ENCODE measurements at regions not wholly inside any gene's neighbourhood (a gene's known extent, or its start where the extent isn't known, plus 50 kb on each side); places are given as distances from the start of the nearest gene placed in this dataset.

GRCh38 chr13:105670179-105670990 lies 865.1 kb downstream of the EFNB2 start:
- TF ChIP-seq CTCF (IDR thresholded peaks at IDR 0.05; ENCODE audit: control extremely low read depth in 1 of 3, insufficient read depth in 1 of 3, low read depth in 1 of 3, low read length in 3 of 3) (no peak), CEBPB (IDR thresholded peaks at IDR 0.05; ENCODE audit: low read depth, low read length) (no peak), MAX (IDR thresholded peaks at IDR 0.05) (no peak), NRF1 (IDR thresholded peaks at IDR 0.05; ENCODE audit: low read depth, low read length) (no peak), FOSL1 (IDR thresholded peaks at IDR 0.05; ENCODE audit: insufficient read depth, low read depth, low read length) (no peak), SP2 (IDR thresholded peaks at IDR 0.05; ENCODE audit: low read length) (no peak), SP1 (IDR thresholded peaks at IDR 0.05; ENCODE audit: low read depth, low read length) (no peak), GTF2F1 (IDR thresholded peaks at IDR 0.05; ENCODE audit: borderline replicate concordance, low read depth, low read length) (no peak), HDAC6 (IDR thresholded peaks at IDR 0.05; ENCODE audit: low read depth, low read length) (no peak)
